Activated T-helper 2 cell treated with anti-CD3 and anti-CD28 coated beads, Interferon-gamma antibody, Interleukin-2, Interleukin-4, amounts not matched to agents 10 μg/mL and 5 μg/mL and 100 μg/mL, durations not matched to agents 14 hours and 24 hours and 36 hours (primary cell): ENCODE measurements at regions not wholly inside any gene's neighbourhood (a gene's known extent, or its start where the extent isn't known, plus 50 kb on each side); places are given as distances from the start of the nearest gene placed in this dataset.

Experiments
- DNase-seq: peaks from one replicate; pipeline ENCODE4 v3.0.0; 2021; ENCODE audit warnings: low spot score
- H3K27ac Mint-ChIP-seq: one replicate; pipeline ENCODE4 v1.8.0; 2021; ENCODE audit warnings: mixed read lengths
- H3K27me3 Mint-ChIP-seq: one replicate; pipeline ENCODE4 v1.8.0; 2021; ENCODE audit warnings: low read depth, mixed read lengths
- H3K36me3 Mint-ChIP-seq: one replicate; pipeline ENCODE4 v1.8.0; 2021; ENCODE audit warnings: low read depth, mixed read lengths
- H3K4me1 Mint-ChIP-seq: one replicate; pipeline ENCODE4 v1.8.0; 2021; ENCODE audit warnings: low read depth, mixed read lengths
- H3K4me3 Mint-ChIP-seq: one replicate; pipeline ENCODE4 v1.8.0; 2021; ENCODE audit warnings: low read depth, mild to moderate bottlenecking, moderate library complexity, mixed read lengths
- H3K9me3 Mint-ChIP-seq: one replicate; pipeline ENCODE4 v1.8.0; 2021; ENCODE audit warnings: mixed read lengths
- intact Hi-C: fragments of 100-400 bp; cut with micrococcal nuclease; formaldehyde crosslinking; loops from one replicate; pipeline ENCODE4 v1.15.1; 2023

- no peak overlapping the region for H3K27ac Mint-ChIP-seq
- H3K4me3 Mint-ChIP-seq, result no peak overlapping the region
- H3K4me1 Mint-ChIP-seq, result no peaks in the 10 kb centered on the region
- H3K36me3 Mint-ChIP-seq, result no peaks in the 10 kb centered on the region
- intact Hi-C loops, result no loop called here
- H3K9me3 Mint-ChIP-seq, result no peaks in the 10 kb centered on the region
- no peak for DNase-seq
- H3K27me3 Mint-ChIP-seq, result no peaks in the 10 kb centered on the region
These were observed 489.9 kb downstream of the XPNPEP1 start for GRCh38 chr10:109433434-109433833.

- H3K4me1 Mint-ChIP-seq, result no peaks in the 10 kb centered on the region
- DNase-seq, result no peak
- H3K27ac Mint-ChIP-seq, result no peak overlapping the region
- intact Hi-C loops, result no loop called here
- H3K4me3 Mint-ChIP-seq, result no peak overlapping the region
- H3K27me3 Mint-ChIP-seq, result no peaks in the 10 kb centered on the region
- H3K36me3 Mint-ChIP-seq, result no peaks in the 10 kb centered on the region
- no peaks in the 10 kb centered on the region for H3K9me3 Mint-ChIP-seq
These were observed 491.0 kb downstream of the XPNPEP1 start for GRCh38 chr10:109432281-109432680.

- Mint-ChIP-seq H3K9me3 (no peaks in the 10 kb centered on the region), H3K36me3 (no peaks in the 10 kb centered on the region), H3K4me1 (no peaks in the 10 kb centered on the region), H3K27me3 (no peaks in the 10 kb centered on the region), H3K4me3 (no peak overlapping the region), H3K27ac (no peak overlapping the region)
- no peak for DNase-seq
- intact Hi-C loops, result no loop called here
These were observed 492.5 kb downstream of the XPNPEP1 start for GRCh38 chr10:109430799-109431198.

- Mint-ChIP-seq H3K27me3 (no peaks in the 10 kb centered on the region), H3K9me3 (no peaks in the 10 kb centered on the region), H3K27ac (no peak overlapping the region), H3K4me1 (no peaks in the 10 kb centered on the region), H3K36me3 (no peaks in the 10 kb centered on the region), H3K4me3 (no peak overlapping the region)
- intact Hi-C loops, result no loop called here
- DNase-seq, result no peak
These were observed 493.1 kb downstream of the XPNPEP1 start for GRCh38 chr10:109430043-109430760.

GRCh38 chr10:109428775-109429491, 494.4 kb downstream of the XPNPEP1 start:
- no peak overlapping the region for H3K4me3 Mint-ChIP-seq
- no peaks in the 10 kb centered on the region for H3K9me3 Mint-ChIP-seq
- intact Hi-C loops, result no loop called here
- no peaks in the 10 kb centered on the region for H3K4me1 Mint-ChIP-seq
- H3K36me3 Mint-ChIP-seq, result no peaks in the 10 kb centered on the region
- no peak overlapping the region for H3K27ac Mint-ChIP-seq
- no peak for DNase-seq
- no peaks in the 10 kb centered on the region for H3K27me3 Mint-ChIP-seq

GRCh38 chr10:109427411-109427810, 495.9 kb downstream of the XPNPEP1 start:
- H3K9me3 Mint-ChIP-seq, result no peaks in the 10 kb centered on the region
- no peaks in the 10 kb centered on the region for H3K36me3 Mint-ChIP-seq
- H3K4me1 Mint-ChIP-seq, result no peaks in the 10 kb centered on the region
- no peak overlapping the region for H3K4me3 Mint-ChIP-seq
- intact Hi-C loops, result no loop called here
- DNase-seq, result no peak
- no peaks in the 10 kb centered on the region for H3K27me3 Mint-ChIP-seq
- no peak overlapping the region for H3K27ac Mint-ChIP-seq

- Mint-ChIP-seq H3K4me1 (no peaks in the 10 kb centered on the region), H3K27ac (no peak overlapping the region), H3K36me3 (no peaks in the 10 kb centered on the region), H3K27me3 (no peaks in the 10 kb centered on the region), H3K4me3 (no peak overlapping the region), H3K9me3 (no peaks in the 10 kb centered on the region)
- intact Hi-C loops, result no loop called here
- DNase-seq, result no peak
These were observed 496.3 kb downstream of the XPNPEP1 start for GRCh38 chr10:109426987-109427386.

- intact Hi-C loops, result no loop called here
- H3K4me3 Mint-ChIP-seq, result no peak overlapping the region
- H3K9me3 Mint-ChIP-seq, result peaks cover 3% of the 10 kb centered on the region
- H3K27me3 Mint-ChIP-seq, result no peaks in the 10 kb centered on the region
- no peak overlapping the region for H3K27ac Mint-ChIP-seq
- DNase-seq, result no peak
- H3K4me1 Mint-ChIP-seq, result no peaks in the 10 kb centered on the region
- H3K36me3 Mint-ChIP-seq, result no peaks in the 10 kb centered on the region
These were observed 504.5 kb downstream of the XPNPEP1 start for GRCh38 chr10:109418795-109419194.

GRCh38 chr10:109417803-109418202, 505.5 kb downstream of the XPNPEP1 start:
- H3K9me3 Mint-ChIP-seq, result peaks cover 4% of the 10 kb centered on the region
- no peak overlapping the region for H3K4me3 Mint-ChIP-seq
- no peaks in the 10 kb centered on the region for H3K27me3 Mint-ChIP-seq
- no peaks in the 10 kb centered on the region for H3K36me3 Mint-ChIP-seq
- H3K4me1 Mint-ChIP-seq, result no peaks in the 10 kb centered on the region
- no peak for DNase-seq
- intact Hi-C loops, result no loop called here
- no peak overlapping the region for H3K27ac Mint-ChIP-seq

- Mint-ChIP-seq H3K36me3 (no peaks in the 10 kb centered on the region), H3K27ac (no peak overlapping the region), H3K9me3 (peaks cover 4% of the 10 kb centered on the region), H3K4me1 (no peaks in the 10 kb centered on the region), H3K27me3 (no peaks in the 10 kb centered on the region), H3K4me3 (no peak overlapping the region)
- no peak for DNase-seq
- intact Hi-C loops, result no loop called here
These were observed 511.0 kb downstream of the XPNPEP1 start for GRCh38 chr10:109412353-109412752.

GRCh38 chr10:109411917-109412316, 511.4 kb downstream of the XPNPEP1 start:
- Mint-ChIP-seq H3K9me3 (peaks cover 4% of the 10 kb centered on the region), H3K4me3 (no peak overlapping the region), H3K36me3 (no peaks in the 10 kb centered on the region), H3K27ac (no peak overlapping the region), H3K27me3 (no peaks in the 10 kb centered on the region), H3K4me1 (no peaks in the 10 kb centered on the region)
- intact Hi-C loops, result no loop called here
- no peak for DNase-seq

GRCh38 chr10:109405338-109405737, 518.0 kb downstream of the XPNPEP1 start:
- H3K27me3 Mint-ChIP-seq, result no peaks in the 10 kb centered on the region
- no peak for DNase-seq
- no peak overlapping the region for H3K4me3 Mint-ChIP-seq
- H3K4me1 Mint-ChIP-seq, result no peaks in the 10 kb centered on the region
- intact Hi-C loops, result no loop called here
- H3K27ac Mint-ChIP-seq, result no peak overlapping the region
- H3K36me3 Mint-ChIP-seq, result no peaks in the 10 kb centered on the region
- no peaks in the 10 kb centered on the region for H3K9me3 Mint-ChIP-seq

GRCh38 chr10:109403551-109403950, 519.8 kb downstream of the XPNPEP1 start:
- no peaks in the 10 kb centered on the region for H3K4me1 Mint-ChIP-seq
- H3K27me3 Mint-ChIP-seq, result no peaks in the 10 kb centered on the region
- H3K9me3 Mint-ChIP-seq, result no peaks in the 10 kb centered on the region
- H3K36me3 Mint-ChIP-seq, result no peaks in the 10 kb centered on the region
- intact Hi-C loops, result no loop called here
- H3K27ac Mint-ChIP-seq, result no peak overlapping the region
- DNase-seq, result no peak
- H3K4me3 Mint-ChIP-seq, result no peak overlapping the region
